ENCODE measurements at regions not wholly inside any gene's neighbourhood (a gene's known extent, or its start where the extent isn't known, plus 50 kb on each side); places are given as distances from the start of the nearest gene placed in this dataset.

DNA sequence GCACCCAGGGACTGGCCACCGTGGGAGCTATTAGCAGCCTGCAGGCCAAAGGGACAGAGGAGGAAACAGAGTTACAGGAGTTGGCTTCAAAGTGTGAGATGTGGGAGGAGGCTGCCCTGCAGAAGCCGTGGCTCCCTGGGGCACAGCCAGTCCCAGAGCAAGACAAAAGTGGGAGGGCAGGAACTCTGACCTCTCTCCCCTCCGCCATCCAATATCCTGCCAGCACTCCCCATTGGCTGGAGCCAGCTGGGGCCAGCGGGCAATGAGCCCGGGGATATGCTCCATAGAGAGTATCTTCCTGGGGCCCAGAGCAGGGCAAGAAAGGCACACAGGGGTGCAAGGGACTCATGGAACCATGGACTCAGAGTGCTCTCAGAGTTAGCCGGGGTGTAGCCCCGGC, 143.1 kb downstream of the INHBB start:
- TF ChIP-seq ZBTB7A (IDR thresholded peaks at IDR 0.05; ENCODE audit: low read depth) (no peak), EP300 (IDR thresholded peaks at IDR 0.05; ENCODE audit: borderline replicate concordance) (no peak), TAF1 (IDR thresholded peaks at IDR 0.05; ENCODE audit: low read depth) (no peak), RAD21 (IDR thresholded peaks at IDR 0.05; ENCODE audit: low read depth) (no peak), FOXM1 (IDR thresholded peaks at IDR 0.05; ENCODE audit: borderline replicate concordance, low read depth) (no peak), CEBPB (IDR thresholded peaks at IDR 0.05) (no peak), NFIC (IDR thresholded peaks at IDR 0.05) (no peak), YY1 (IDR thresholded peaks at IDR 0.05; ENCODE audit: low read depth) (no peak)
- TF ChIP-seq, protein P1, sequence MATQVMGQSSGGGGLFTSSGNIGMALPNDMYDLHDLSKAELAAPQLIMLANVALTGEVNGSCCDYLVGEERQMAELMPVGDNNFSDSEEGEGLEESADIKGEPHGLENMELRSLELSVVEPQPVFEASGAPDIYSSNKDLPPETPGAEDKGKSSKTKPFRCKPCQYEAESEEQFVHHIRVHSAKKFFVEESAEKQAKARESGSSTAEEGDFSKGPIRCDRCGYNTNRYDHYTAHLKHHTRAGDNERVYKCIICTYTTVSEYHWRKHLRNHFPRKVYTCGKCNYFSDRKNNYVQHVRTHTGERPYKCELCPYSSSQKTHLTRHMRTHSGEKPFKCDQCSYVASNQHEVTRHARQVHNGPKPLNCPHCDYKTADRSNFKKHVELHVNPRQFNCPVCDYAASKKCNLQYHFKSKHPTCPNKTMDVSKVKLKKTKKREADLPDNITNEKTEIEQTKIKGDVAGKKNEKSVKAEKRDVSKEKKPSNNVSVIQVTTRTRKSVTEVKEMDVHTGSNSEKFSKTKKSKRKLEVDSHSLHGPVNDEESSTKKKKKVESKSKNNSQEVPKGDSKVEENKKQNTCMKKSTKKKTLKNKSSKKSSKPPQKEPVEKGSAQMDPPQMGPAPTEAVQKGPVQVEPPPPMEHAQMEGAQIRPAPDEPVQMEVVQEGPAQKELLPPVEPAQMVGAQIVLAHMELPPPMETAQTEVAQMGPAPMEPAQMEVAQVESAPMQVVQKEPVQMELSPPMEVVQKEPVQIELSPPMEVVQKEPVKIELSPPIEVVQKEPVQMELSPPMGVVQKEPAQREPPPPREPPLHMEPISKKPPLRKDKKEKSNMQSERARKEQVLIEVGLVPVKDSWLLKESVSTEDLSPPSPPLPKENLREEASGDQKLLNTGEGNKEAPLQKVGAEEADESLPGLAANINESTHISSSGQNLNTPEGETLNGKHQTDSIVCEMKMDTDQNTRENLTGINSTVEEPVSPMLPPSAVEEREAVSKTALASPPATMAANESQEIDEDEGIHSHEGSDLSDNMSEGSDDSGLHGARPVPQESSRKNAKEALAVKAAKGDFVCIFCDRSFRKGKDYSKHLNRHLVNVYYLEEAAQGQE (IDR thresholded peaks at IDR 0.05; ENCODE audit: low read depth), result no peak
- TF ChIP-seq, protein P2, sequence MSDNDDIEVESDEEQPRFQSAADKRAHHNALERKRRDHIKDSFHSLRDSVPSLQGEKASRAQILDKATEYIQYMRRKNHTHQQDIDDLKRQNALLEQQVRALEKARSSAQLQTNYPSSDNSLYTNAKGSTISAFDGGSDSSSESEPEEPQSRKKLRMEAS (IDR thresholded peaks at IDR 0.05), result no peak
- TF ChIP-seq, protein P3, sequence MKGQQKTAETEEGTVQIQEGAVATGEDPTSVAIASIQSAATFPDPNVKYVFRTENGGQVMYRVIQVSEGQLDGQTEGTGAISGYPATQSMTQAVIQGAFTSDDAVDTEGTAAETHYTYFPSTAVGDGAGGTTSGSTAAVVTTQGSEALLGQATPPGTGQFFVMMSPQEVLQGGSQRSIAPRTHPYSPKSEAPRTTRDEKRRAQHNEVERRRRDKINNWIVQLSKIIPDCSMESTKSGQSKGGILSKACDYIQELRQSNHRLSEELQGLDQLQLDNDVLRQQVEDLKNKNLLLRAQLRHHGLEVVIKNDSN (IDR thresholded peaks at IDR 0.05), result no peak
